GM18870 (cell line): ENCODE measurements at regions not wholly inside any gene's neighbourhood (a gene's known extent, or its start where the extent isn't known, plus 50 kb on each side); places are given as distances from the start of the nearest gene placed in this dataset.
"Not testable (repeated sequence)": the region's sequence is repeated elsewhere in the genome, so short reads cannot be mapped to it uniquely, and the experiment has no call there.

Experiments
- ATAC-seq: cut with Tn5 transposase; IDR thresholded peaks from one replicate; pipeline ENCODE4 v1.9.1; 2021; ENCODE audit warnings: moderate library complexity; ENCODE audit not compliant: unreplicated experiment

DNA sequence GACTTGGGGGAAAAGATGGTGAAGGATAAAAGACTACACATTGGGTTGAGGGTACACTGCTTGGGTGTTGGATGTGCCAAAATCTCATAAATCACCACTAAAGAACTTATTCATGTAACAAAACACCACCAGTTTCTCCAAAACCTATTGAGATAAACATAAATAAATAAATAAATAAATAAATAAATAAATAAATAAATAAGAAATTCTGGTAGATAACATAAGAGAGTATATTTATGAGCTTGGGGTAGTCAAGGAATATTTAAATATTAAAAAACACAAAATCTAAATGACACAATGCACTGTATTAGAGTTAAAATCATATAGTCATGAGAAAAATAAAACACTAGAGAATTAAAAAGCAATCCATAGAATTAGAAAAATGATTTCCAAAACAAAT, 333.5 kb upstream of the NRG3 start:
- ATAC-seq = no peak

DNA sequence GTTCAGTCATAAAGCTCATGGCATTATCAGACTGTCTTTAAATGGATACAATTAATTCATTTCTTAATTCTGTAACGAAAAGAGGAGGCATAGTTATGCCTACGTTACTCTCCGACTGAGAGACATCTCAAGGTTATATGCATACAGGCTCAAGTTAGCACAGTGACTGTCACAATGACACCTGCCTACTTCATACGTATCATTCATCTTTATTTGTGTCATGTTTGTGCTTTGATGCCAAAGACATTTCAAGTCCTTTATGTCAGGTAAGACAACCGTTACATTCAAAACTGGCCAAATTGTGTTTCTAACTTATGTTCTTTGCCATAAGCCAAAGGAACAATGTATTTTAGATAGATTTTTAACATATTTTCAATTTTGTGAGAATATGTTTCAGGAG, 328.8 kb upstream of the NRG3 start:
- no peak for ATAC-seq

DNA sequence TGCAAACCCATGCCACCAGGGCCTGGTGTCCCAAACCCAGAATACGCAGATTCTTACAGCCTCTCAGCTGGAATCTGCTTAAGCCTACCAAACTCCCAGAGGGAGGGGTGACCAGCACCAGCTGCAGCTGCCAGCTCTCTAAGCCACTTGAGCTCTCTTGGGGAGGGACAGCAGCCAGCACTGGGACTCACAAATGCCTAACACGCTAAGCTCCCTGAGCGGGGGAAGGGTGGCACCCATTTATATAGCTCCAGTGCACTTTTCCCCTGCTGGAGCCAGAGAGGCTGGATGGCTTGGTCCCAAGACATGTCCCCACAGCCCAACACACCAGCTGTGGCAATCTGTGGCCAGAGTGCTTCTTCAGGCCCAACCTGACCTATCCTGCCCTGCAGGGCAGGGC, 326.8 kb upstream of the NRG3 start:
- ATAC-seq = no peak

DNA sequence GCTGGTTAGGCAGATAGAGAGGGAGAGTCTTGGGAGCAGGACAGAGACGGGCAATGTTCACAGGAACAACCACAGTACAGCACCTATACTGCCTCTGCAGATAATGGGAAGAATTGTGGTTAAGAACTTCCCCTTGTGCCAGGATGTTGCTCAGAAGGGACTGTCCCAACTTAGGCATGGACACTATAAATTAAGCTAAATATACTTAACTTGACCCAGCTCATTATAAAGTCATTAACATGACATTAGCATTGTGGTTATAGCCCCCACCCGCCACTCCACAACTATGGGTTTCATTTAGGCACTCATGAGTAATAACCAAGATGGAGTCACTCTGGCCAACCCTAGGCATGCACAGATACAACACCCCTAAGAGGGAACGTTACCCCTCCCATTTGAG, 310.9 kb upstream of the NRG3 start:
- no peak for ATAC-seq

DNA sequence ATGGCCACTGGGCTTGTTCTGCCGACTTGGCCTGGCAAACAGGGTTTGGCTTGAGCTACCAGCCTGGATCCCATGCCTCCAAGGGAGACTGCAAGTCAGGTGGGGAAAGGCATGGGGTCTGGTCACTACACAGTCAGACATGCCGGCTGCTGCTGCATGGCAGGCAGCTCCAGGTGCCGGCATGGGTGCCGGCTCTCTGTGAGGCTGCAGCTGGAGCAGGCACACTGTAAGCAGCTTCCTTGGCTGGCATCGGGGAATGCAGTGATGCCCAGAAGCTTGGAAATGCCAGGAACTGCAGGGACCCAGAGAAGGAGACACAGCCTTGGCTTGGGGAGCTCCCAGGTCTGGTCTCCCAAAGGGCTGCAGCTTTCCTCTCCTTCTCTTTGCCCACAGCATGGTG, 305.5 kb upstream of the NRG3 start:
- no peak for ATAC-seq

DNA sequence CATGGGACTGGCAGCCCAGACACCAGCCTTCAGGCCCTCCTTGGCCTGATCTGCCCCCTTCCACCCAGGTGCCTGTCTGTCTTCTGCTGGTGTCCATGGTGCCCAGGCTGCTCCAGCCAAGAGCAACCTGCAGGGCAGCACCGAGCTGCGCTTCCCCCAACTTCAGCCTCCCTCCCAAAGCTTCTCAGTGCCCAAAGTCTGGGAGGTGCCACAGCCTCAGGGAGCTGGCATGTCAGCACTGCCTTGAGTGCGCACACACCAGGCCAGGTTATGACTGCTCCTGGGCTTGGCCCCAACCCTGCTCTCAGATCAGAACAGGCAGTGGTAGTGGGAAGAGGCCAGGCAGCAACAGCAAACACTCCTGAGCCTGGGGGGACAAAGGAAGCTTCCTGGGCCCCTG, 304.6 kb upstream of the NRG3 start:
- ATAC-seq = no peak

DNA sequence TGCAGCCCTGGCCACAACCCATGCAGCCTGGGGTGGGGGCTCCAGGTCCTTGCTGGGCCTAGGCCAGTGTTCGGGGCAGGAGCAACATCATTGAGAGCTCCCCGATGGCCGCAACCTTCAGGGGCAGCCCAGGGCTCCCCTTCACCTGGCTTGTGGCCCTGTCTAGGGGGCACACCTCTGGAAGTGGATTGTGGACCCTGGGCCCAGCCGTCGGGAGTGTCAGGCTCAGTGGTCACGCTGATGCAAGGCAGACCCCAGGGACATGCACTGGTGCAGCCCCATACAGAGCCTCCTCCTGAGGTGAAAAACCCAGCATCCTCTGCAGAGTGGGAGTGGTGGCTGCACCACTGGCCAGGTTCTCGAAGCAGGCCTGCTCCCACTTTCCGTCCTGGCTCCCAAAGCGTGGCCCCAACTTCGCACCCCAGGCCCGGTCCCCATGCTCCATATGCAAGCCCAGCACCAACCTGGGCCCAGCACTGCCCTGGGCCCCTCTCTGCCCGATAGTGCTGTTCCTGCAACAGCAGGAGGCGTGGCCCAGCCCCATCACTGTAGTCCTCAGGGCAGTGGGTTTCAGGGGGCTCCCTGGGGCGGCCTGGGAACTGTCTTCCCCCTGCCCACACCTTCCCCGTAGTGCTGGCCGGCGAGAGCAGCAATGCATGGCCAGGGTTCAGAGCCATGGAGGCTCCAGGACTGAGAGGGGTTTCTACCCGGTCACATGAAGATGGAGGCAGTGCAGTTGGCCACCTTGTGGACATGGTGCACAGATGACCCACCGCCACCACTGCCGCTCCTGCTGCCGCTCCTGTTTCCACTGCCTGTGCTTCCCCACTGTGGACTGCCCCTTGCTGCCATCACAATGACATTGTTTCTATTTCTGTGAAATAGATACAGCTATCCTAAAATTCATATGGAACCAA, 303.9 kb upstream of the NRG3 start:
- no peak for ATAC-seq

DNA sequence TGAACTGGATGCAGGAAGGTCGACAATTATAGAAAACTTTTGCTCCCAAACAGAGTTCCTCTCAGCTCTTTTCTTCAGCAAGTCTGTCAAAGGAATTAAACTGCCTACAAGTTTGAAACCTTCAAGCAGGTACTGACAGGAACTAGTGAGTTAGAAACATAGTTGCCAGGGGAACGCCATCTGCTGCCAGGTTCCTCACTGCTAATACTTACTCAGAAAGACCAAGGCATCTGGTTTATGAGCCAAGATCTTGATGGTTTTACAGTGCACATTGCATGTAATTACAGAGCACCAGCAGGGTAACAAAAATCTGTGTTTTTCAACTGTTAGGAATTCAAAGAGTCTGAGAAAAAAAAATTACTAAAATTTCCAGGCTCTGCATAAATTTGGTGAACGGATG, 300.0 kb upstream of the NRG3 start:
- ATAC-seq = no peak

DNA sequence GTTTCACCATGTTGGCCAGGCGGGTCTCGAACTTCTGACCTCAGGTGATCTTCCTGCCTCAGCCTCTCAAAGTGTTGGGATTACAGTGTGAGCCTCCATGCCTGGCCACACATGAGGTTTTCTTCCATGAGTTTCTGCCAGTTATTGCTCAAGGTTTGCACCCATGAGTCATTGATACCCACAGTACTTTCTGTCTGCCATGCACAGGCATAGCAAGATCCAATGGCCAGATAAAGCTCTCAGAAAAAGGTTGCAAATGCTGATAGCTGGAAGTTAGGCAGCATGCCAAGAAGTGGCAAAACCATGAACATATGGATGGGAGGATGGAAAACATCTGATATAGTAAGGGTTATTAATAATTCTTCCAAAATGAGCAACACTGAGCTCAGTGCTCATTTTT, 298.7 kb upstream of the NRG3 start:
- ATAC-seq = no peak

DNA sequence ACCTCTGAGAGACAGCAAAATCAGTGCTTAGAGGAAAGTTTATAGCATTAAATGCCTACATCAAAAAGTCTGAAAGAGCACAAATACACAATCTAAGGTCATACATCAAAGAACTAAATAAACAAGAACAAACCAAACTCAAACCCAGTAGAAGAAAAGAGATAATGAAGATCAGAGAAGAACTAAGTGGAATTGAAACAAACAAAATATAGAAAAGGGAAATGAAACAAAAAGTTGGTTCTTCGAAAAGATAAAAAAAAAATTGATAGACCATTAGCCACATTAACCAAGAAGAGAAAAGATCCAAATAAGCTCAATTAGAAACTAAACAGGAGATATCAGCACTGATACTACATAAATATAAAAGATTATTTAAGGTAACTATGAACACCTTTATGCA, 280.0 kb upstream of the NRG3 start:
- ATAC-seq = no peak

DNA sequence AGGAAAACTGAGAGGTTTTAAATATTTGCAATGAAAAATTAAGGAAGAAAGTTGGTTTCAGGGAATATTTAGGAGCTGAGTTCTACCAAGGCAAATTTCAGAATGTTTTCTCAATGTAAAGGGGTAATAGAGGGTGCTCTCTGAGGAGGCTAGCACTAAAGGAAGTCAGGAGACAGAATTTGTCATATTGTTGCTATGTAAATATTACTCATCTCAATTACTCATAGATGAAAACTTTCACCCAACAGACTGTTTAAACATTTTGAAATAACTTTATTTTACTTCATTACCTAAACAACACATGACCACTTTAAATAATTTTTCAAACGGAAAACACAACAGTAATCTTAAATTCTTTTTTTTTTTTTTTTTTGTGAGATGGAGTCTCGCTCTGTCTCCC, 274.8 kb upstream of the NRG3 start:
- ATAC-seq = no peak

DNA sequence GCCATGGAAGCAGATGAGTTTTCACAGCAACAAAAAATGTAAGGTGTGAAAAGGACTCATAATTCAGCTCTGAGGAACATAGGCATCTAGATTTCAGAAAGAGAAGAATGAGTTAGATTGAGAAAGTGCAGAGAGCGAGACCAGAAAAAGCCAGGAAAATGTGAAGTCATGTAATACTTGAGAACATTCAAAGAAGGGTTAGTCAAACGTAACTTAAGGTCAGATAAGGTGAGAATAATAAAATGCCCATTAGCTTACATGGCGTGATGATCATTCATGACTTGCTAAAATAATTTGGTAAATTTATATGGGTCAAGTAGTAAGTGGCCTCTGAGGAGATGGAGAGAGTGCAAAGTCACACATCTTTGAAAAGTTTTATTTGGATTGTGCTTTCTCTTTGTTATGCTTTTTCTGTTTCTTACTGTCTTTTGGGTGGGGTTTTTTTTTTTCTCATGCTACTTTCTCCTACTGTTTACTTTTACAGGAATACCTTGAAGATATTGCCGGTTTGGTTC, 271.8 kb upstream of the NRG3 start:
- ATAC-seq = no peak

DNA sequence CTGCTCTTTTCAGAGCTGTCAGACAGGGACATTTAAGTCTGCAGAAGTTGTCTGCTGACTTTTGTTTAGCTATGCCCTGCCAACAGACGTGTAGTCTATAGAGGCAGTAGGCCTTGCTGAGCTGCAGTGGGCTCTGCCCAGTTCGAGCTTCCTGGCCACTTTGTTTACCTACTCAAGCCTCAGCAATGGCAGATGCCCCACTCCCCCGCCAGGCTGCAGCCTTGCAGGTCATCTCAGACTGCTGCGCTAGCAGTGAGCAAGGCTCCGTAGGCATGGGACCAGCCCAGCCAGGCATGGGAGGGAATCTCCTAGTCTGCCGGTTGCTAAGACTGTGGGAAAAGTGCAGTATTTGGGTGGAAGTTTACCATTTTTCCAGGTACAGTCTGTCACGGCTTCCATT, 230.5 kb upstream of the NRG3 start:
- not testable (repeated sequence) for ATAC-seq

DNA sequence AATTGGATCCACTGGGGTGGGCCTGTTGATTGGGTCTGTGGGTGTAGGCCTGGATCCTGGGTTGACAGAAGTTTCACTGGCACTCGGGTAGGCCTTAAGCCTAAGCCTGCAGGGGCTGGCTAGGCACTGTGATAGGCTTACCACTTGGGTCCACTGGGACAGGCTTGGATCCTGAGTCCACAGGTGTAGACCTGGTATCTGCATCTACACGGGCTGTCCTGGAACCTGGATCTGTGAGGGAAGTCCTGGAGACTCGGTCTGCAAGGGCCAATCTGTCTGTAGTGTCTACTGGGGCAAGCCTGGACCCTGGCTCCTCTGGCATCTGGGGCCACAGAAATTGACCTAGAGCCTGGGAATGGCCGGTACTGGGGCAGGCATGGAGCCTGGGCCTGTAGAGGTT, 219.0 kb upstream of the NRG3 start:
- ATAC-seq = no peak

DNA sequence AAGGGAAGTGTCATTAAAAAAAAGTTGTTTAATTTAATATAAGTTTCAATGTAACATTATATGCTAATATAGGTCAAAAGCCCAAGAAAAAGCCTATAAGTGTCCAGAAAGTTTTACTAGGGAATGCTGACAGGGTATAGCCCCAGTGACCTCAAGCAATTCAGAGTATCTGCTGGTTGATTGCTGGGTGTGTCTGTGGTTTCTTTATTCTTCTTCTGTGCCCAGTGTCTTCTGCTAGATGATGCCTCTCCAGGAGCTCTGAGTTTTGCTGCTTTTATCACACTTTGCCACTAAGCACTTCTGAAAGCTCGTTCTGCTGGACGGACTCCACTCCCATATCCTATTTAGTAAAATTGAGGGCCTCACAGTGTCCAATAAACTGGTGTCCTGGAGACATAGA, 212.2 kb upstream of the NRG3 start:
- ATAC-seq = no peak

DNA sequence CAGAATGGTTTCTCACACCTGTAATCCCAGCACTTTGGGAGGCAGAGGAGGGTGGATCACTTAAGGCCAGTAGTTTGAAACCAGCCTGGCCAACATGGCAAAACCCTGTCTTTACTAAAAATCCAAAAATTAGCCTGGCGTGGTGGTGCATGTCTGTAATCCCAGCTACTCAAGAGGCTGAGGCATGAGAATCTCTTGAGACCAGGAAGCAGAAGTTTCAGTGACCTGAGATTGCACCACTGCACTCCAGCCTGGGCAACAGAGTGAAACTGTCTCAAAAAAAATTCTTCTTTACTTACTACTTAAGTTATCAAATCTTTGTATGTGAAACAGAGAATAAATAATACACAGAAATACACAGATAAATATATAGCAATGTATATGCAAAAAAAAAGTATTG, 210.2 kb upstream of the NRG3 start:
- not testable (repeated sequence) for ATAC-seq

DNA sequence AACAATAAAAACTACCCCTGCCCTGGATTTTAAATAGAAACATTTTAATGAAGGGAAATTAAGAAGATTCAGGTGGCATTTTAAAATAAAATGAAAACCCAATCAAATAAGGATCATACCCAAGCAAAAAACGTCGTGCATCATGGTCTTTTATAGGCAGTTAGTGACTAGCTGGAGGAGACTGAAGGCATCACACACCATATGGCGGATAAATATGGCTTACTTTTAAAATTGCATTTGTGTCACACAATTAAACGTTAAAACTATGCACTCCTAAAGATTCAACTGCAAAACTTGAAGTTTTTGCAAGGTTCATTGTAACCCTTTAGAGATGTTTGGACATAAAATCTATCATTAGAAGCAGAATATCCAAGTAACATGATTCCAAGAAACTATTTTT, 200.1 kb upstream of the NRG3 start:
- ATAC-seq = no peak

DNA sequence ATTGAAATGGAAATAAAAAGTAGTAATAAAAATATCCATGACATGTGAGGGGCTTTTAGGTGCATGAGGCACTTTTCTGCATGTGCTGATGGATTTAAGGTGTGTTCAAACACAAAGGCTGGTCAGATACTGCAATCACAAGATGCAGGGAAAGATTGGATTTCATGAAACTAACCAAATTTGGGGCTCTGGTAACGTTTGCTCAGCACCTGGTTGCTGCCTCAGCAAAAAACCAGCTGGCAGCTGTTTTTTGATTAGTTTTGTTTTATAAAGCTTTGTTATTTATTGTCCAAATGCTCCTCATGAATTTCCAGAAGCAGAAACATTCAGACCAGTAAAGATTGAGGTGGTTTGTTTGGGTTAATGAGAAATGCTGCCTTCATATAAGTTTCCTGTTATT, 195.7 kb upstream of the NRG3 start:
- no peak for ATAC-seq

DNA sequence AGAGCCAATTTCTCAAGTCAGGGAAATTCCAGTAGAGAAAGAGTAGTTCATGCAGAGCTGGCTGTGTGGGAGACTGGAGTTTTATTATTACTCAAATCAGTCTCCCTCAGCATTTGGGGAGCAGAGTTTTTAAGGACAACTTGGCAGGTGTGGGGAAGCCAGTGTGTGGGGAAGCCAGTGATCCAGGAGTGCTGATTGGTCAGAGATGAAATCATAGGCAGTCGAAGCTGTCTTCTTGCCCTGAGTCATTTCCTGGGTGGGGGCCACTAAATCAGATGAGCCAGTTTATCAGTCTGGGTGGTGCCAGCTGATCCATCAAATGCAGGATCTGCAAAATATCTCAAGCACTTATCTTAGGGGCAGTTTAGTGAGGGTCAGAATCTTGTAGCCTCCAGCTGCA, 194.6 kb upstream of the NRG3 start:
- no peak for ATAC-seq

DNA sequence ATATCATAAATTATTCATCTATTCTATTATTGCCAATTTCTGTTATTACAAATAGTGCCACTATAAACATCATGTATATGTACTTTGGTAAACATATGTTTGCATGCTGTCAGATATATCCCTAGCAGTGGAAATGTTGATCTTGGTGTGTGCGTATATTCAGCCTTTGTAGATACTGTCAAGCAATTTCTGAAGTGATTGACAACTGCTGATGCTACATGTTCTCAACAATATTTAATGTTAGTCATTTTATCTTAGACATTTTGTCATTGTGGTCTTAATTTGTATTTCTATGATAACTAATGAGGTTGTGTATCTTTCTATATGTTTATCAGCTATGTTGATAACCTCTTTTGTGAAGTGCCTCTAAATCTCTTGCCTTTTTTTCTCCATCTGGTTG, 186.5 kb upstream of the NRG3 start:
- no peak for ATAC-seq

DNA sequence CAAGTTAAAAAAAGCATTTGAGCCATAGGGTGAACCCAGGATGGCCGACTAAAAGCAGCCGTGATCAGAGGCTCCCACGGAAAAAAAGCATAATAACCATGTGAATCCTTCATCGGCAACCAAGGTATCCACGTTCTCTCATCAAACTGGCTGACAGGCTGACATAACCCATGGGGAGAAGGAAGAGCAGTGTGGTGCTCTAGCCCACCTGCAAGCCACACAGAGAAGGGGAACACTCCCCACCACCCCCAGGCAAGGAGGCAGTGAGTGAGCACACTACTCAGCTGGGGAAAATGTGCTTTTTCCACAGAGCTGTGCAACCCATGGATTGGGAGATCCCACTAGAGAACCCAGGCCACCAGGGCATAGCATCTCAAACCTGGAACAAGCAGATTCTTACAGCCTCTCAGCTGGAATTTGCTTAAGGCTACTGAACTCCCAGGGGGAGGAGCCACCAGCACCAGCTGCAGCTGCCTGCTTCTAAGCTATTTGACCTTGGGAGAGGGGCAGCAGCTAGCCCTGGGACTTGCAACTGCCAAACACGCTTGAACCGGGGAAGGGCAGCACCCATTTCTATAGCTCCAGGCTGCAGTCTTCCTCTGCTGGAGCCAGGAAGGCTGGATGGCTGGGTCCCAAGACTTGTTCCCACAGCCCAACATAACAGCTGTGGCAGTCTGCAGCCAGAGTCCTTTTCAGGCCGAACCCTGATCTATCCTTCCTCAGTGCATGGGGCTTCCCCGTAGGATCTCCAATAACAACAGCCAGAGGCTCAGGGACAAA, 178.2 kb upstream of the NRG3 start:
- no peak for ATAC-seq

DNA sequence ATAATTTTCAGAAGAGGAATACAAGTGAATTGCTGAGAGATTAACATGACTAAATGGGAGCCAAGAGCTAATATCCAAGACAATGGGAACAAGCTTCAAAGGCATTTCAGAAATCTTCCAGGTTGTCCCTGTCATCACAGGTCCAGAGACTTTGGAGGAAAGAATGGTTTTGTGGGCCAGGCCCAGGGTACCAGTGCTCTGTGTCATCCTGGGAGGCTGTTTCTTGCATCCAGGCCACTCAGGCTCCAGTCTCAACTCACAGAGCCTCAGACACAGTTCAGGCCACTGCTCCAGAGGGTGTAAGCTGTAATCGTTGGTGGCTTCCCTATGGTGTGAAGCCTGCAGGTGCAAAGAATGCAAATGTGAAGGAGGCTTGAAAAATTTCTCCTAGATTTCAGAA, 170.4 kb upstream of the NRG3 start:
- ATAC-seq = no peak
